T follicular helper cell (primary cell): ENCODE measurements at regions not wholly inside any gene's neighbourhood (a gene's known extent, or its start where the extent isn't known, plus 50 kb on each side); places are given as distances from the start of the nearest gene placed in this dataset.
"Not testable (repeated sequence)": the region's sequence is repeated elsewhere in the genome, so short reads cannot be mapped to it uniquely, and the experiment has no call there.

Source experiments
- DNase-seq: peaks from one replicate; pipeline ENCODE4 v3.0.0-alpha.2; 2020; ENCODE audit warnings: low read depth

DNA sequence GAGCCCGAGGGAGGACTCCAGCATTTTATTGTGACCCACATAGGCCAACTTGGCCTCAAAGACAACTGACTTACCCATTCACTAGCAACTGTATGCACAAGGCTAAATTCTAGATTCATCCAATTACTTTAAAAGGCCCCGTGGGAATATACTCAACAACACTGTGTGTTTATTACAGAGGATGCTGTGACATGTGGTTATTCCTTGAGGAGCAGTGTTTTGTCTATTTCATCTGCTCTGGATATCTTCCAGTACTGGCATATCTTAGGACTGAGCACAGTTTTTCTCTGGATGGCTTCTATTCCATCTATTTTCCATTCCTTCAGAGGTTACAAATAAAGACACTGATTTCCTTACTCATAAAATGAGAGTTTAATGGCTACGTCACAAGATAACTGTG, 87.2 kb upstream of the KRAS start:
- no peak for DNase-seq

DNA sequence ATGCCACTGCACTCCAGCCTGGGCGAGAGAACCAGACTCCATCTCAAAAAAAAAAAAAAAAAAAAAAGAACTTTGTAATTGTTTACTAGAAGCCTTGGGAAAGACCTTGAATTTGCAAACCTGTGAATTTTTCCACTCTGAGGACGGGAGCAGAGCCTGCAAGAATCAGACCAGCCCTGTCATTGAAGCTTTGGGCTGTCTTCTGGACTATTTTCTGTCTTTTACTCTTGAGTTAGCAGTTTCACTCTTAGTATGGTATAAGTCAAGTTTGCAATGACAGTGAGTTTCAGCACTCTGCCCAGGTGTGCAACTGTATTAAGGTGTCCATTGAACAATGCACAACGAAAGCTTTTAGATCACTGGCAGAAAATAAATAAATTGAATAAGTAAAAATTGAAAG, 81.4 kb upstream of the KRAS start:
- no peak for DNase-seq

GRCh38 chr12:25328072-25328712, 77.5 kb upstream of the KRAS start:
- DNase-seq: no peak

DNA sequence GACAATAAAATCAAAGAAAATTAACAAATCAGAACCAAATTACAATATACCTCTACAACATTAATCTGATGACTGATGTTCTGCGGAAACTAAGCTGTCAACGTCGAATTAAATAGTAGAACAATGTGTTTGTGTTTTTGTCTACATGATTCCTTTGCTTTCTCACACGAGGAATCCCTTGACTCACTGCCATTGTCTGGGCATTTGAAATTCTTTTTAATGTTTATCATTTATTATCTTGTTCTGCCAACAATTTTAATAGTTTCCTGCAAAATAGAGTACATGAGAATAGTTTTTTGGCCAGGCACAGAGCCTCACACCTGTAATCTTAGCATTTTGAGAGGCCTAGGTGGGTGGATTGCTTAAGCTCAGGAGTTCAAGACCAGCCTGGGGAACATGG, 76.6 kb upstream of the KRAS start:
- no peak for DNase-seq

GRCh38 chr12:25326326-25326725, 75.6 kb upstream of the KRAS start:
- no peak for DNase-seq

DNA sequence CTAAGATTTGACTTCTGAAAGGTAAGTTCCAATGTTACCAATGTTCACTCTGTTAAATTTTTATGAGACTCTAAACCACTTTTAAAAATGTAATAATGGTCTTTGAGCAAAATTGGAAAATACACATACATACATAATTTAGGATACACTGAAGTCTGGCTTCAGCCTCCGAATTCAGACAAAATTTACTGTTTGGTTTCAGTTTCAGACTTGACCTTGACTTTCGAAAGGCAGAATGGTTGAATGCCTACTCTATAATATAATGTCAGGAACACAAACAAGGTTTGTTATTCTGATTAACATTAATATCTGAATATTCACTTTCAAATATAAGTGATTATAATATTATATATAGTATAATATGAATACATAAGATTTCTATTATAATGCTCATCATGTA, 74.1 kb upstream of the KRAS start:
- DNase-seq: no peak

DNA sequence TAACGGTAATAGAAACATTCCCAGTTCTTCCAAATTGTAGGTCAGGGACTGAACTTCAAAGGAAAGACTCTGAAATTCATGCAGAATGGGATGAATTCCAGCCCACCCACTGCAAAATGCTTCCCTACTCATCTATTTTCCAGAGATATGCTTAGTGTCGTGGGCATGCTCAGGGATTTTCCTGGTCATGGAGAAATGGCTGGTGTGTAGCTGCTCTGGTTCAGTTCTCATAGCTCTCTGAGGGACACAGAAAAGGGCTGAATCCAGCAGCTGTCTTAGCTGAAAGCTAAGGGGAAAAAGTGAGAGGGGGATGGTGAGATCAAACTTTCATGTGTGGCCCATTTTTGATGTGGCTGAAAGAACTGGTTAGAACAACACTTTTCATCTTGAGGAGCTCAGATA, 72.9 kb upstream of the KRAS start:
- DNase-seq: no peak

DNA sequence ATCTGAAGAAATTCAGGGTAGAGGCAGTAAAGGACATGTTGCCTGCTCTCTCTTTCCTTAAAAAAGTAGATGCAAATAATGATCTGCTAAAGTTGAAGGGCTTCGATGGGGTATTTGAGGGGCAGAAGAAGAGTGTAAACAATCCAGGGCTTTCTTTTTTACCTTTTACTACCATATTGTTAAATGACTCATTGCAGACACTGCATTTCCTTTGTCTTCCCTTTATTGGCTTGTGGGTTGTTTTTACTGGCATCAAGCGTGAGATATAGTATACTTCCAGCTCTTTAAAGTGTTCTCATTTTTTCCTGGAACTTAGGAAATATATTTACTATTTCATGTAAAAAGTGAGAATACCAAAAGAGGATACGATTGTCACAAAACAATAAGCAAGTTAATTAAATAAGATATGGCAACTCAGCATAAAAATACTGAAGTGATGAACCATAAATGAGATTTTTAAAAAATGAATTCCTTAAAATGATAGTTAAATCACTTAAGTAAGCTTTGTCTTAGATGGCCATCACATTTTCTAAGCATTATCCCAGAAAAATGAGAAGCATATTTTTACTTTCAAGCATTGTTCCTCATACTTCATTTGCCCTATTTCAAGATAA, 72.3 kb upstream of the KRAS start:
- DNase-seq: no peak

GRCh38 chr12:25322351-25322750, 71.6 kb upstream of the KRAS start:
- no peak for DNase-seq

DNA sequence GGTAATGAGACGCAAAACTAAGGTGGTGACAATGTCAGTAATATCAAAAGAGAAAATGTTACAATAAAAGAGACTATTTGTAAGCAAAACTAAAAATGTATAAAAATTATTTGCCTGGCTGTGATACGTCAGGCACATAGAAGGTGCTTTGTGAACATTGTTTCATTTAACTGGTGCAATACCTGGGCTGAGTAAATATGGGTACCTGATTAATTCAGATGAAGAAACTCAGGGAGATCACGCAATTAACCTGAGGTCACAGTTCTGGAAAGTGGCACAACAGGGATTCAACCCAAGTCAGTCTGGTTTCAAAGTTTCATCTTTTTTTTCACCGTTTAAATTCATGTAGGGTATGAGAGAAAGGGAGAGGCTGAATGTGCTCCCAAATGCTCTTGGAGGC, 71.0 kb upstream of the KRAS start:
- no peak for DNase-seq

DNA sequence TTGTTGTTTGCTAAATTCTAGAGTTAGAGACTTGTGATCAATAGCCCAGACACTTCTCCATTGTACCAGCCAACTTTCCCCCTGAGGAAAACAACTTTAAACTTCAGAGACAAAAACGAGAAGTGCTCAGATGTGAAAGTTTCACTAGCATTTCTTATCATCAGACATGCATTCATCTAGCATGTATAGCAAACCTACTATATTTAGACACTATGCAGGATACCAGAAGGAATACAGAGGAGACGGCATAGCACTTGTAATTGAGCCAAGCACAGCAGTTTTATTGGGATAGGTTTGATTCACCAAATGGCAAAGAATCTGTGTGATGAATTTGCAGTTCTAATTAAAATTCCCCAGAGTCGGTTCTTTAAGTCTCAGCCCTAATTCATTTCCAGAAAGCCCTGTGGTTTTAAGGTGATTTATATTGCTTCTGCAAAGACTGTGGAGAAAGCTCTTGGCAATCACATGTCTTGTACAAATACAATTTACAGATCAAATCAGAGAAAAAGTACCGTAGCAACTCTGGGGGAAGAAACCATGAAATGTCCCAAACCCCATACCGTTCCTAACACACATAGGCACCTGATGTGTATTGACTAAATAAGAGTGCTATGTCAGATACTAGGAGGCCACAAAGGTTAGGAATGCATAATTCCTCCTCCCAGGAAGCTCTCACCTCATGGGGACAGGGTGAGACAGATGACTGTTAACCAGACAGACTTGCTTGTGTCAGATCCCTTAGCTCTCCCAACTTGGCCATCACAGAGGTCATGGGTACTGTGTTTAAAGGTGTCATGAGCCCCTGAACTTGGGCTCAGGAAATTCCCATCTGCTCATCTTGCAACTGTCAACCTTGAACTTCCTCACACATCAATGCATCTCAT, 69.6 kb upstream of the KRAS start:
- no peak for DNase-seq

GRCh38 chr12:25319233-25319984, 68.7 kb upstream of the KRAS start:
- DNase-seq: no peak

DNA sequence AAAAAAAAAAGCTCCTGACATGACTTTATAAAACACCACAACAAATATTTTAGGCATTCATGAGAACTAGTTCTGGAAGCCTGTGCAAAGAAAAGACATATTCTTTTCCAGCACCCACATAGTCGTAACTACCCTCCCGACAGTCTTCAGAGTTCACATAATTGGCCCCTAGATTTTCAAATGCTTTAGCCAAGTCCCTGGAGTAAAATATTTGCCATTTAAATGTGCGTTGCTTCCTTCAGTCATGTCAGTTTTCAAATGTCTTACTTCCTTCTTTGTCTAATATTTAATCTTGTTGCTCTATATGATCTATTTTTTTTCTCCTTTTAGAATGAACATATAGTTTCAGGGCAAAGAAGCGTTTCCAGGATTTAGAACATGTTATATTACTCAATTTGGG, 66.8 kb upstream of the KRAS start:
- DNase-seq: no peak

GRCh38 chr12:25315388-25315787, 64.7 kb upstream of the KRAS start:
- DNase-seq: no peak

- not testable (repeated sequence) for DNase-seq
Observed at GRCh38 chr12:25313266-25313990, 62.7 kb upstream of the KRAS start.

- no peak for DNase-seq
Observed at GRCh38 chr12:25311506-25311905, 60.8 kb upstream of the KRAS start.

GRCh38 chr12:25310071-25310470, 59.3 kb upstream of the KRAS start:
- DNase-seq: not testable (repeated sequence)

- no peak for DNase-seq
Observed at GRCh38 chr12:25308756-25309155, 58.0 kb upstream of the KRAS start.

DNA sequence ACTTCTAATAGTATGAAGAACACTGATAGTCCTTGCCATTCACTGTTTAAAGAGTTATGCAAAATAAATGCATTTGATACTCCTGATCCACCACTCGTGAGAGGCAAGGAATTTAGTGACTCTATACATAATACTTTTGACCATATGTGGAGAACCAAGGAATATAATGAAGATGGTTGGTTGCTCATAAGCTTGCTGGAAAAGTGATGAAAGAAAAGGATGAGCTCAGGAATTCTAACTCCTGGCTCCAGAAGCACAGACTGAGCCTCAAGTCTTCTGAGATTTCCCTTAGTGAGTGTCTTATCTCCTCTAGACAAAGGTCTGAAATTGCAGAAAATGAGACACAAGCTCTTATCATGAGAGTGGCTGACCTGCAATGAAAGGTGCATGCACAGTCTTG, 57.1 kb upstream of the KRAS start:
- no peak for DNase-seq

DNA sequence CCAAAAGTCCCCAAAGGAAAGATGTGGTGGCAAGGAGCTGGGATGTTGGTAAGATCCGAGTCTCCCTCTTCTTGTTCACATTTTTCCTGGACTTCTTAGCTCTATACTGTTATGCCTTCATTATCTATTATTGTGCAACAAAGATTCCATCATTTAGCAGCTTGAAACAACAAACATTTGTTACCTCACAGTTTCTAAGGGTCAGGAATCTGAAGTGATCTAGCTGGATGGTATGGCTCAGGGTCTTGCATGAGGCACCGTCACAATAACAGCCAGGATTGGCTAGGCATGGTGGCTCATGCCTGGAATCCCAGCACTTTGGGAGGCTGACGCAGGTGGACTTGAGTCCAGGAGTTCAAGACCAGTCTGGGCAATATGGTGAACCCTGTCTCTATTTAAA, 51.1 kb upstream of the KRAS start:
- DNase-seq: no peak
